Trophoblast cell (in vitro differentiated cells and primary cell): ENCODE measurements at regions not wholly inside any gene's neighbourhood (a gene's known extent, or its start where the extent isn't known, plus 50 kb on each side); places are given as distances from the start of the nearest gene placed in this dataset.
"Not testable (repeated sequence)": the region's sequence is repeated elsewhere in the genome, so short reads cannot be mapped to it uniquely, and the experiment has no call there.

Experiments used
- DNase-seq, 2 donors: peaks; one replicate each; pipeline ENCODE4 v3.0.0-alpha.2; 2016
- H2AFZ ChIP-seq: 2 replicates; pipeline ENCODE4 v1.6.1; 2013; ENCODE audit warnings: low read length, moderate library complexity, mild to moderate bottlenecking; ENCODE audit not compliant: insufficient read depth, poor library complexity
- H2AK5ac ChIP-seq: 2 replicates; pipeline ENCODE4 v1.6.1; 2013; ENCODE audit warnings: mild to moderate bottlenecking, low read length
- H2BK120ac ChIP-seq: 2 replicates; pipeline ENCODE4 v1.6.1; 2013; ENCODE audit warnings: low read length, mild to moderate bottlenecking, moderate library complexity; ENCODE audit not compliant: insufficient read depth, poor library complexity
- H2BK12ac ChIP-seq: 2 replicates; pipeline ENCODE4 v1.6.1; 2013; ENCODE audit warnings: mild to moderate bottlenecking, low read length, moderate library complexity
- H2BK5ac ChIP-seq: 2 replicates; pipeline ENCODE4 v1.6.1; 2013; ENCODE audit warnings: low read length, low read depth, moderate library complexity, mild to moderate bottlenecking; ENCODE audit not compliant: poor library complexity
- H3K14ac ChIP-seq: 2 replicates; pipeline ENCODE4 v1.6.1; 2013; ENCODE audit warnings: mild to moderate bottlenecking, low read length
- H3K18ac ChIP-seq: 2 replicates; pipeline ENCODE4 v1.6.1; 2013; ENCODE audit warnings: mild to moderate bottlenecking, low read length
- H3K23ac ChIP-seq: 2 replicates; pipeline ENCODE4 v1.6.1; 2013; ENCODE audit warnings: low read length
- H3K27ac ChIP-seq: 2 replicates; pipeline ENCODE4 v1.5.1; 2013; ENCODE audit warnings: low read depth, mild to moderate bottlenecking, inconsistent platforms, low read length, moderate library complexity
- H3K27me3 ChIP-seq: 2 replicates; pipeline ENCODE4 v1.6.1; 2013; ENCODE audit warnings: inconsistent platforms, mild to moderate bottlenecking, low read length, moderate library complexity; ENCODE audit not compliant: insufficient read depth
- H3K36me3 ChIP-seq, 2 experiments: 1 replicate in 1 of 2; 2 replicates in 1 of 2; pipeline ENCODE4 v1.6.1; 2013; ENCODE audit warnings: low read length in 2 of 2, mild to moderate bottlenecking in 2 of 2, moderate library complexity in 1 of 2; ENCODE audit not compliant: insufficient read depth in 2 of 2, control insufficient read depth in 1 of 2
- H3K4ac ChIP-seq: 2 replicates; pipeline ENCODE4 v1.6.1; 2013; ENCODE audit warnings: low read depth, mild to moderate bottlenecking, low read length, moderate library complexity
- H3K4me1 ChIP-seq, 2 experiments: 1 replicate in 1 of 2; 2 replicates in 1 of 2; pipeline ENCODE4 v1.6.1; 2013; ENCODE audit warnings: low read length in 2 of 2, mild to moderate bottlenecking in 2 of 2, moderate library complexity in 1 of 2; ENCODE audit not compliant: insufficient read depth in 2 of 2, control insufficient read depth in 1 of 2
- H3K4me2 ChIP-seq: 2 replicates; pipeline ENCODE4 v1.6.1; 2013; ENCODE audit warnings: inconsistent platforms, mild to moderate bottlenecking, low read length, moderate library complexity
- H3K4me3 ChIP-seq: 2 replicates; pipeline ENCODE4 v1.5.1; 2013; ENCODE audit warnings: mild to moderate bottlenecking, low read depth, low read length, inconsistent platforms
- H3K79me1 ChIP-seq: one replicate; pipeline ENCODE4 v1.6.1; 2013; ENCODE audit warnings: low read length
- H3K79me2 ChIP-seq: 2 replicates; pipeline ENCODE4 v1.6.1; 2013; ENCODE audit warnings: low read length, mild to moderate bottlenecking; ENCODE audit not compliant: control insufficient read depth, insufficient read depth, poor library complexity
- H3K9ac ChIP-seq: 2 replicates; pipeline ENCODE4 v1.6.1; 2013; ENCODE audit warnings: mild to moderate bottlenecking, low read length
- H3K9me3 ChIP-seq: 2 replicates; pipeline ENCODE4 v1.6.1; 2013; ENCODE audit warnings: low read depth, mild to moderate bottlenecking, control low read depth, inconsistent platforms, low read length; ENCODE audit not compliant: insufficient read depth
- H4K12ac ChIP-seq: 2 replicates; pipeline ENCODE4 v1.6.1; 2013; ENCODE audit warnings: low read depth, mild to moderate bottlenecking, low read length, moderate library complexity
- H4K8ac ChIP-seq: 2 replicates; pipeline ENCODE4 v1.6.1; 2013; ENCODE audit warnings: low read depth, mild to moderate bottlenecking, low read length, moderate library complexity
- H4K91ac ChIP-seq: one replicate; pipeline ENCODE4 v1.6.1; 2013; ENCODE audit warnings: low read depth, mild to moderate bottlenecking, low read length, moderate library complexity
- WGBS: extraction: QIAGEN DNeasy Blood & Tissue Kit; methylation state at CpG from one replicate; pipeline ENCODE4 v1.1.7; 2013; ENCODE audit warnings: missing lambda C conversion rate; ENCODE audit not compliant: insufficient read length, insufficient coverage; ENCODE audit errors: extremely low coverage; 5-methylcytosine and 5-hydroxymethylcytosine counted together

GRCh38 chr6:144665932-144666450 is 380.9 kb downstream of the UTRN start:
- H3K4me1 ChIP-seq = peaks cover 0 to 5% of the 10 kb centered on the region in 2 experiments
- H3K23ac ChIP-seq = no peak overlapping the region
- no peak overlapping the region for H2AFZ ChIP-seq
- H4K91ac ChIP-seq = no peak overlapping the region
- H3K9ac ChIP-seq = peak overlapping the region; percentile 43
- DNase-seq = no peak
- H2BK120ac ChIP-seq = no peak overlapping the region
- no peaks in the 10 kb centered on the region for H3K27me3 ChIP-seq
- no peak overlapping the region for H2BK5ac ChIP-seq
- no peak overlapping the region for H3K14ac ChIP-seq
- no peak overlapping the region for H3K18ac ChIP-seq
- no peaks in the 10 kb centered on the region for H3K79me2 ChIP-seq
- no peak overlapping the region for H2AK5ac ChIP-seq
- H3K79me1 ChIP-seq = no peaks in the 10 kb centered on the region
- WGBS = no CpG with 5 or more reads among the region's 2 CpGs
- no peak overlapping the region for H2BK12ac ChIP-seq
- H3K4me3 ChIP-seq = no peak overlapping the region
- H4K12ac ChIP-seq = no peak overlapping the region
- no peaks in the 10 kb centered on the region for H3K36me3 ChIP-seq
- no peak overlapping the region for H3K4me2 ChIP-seq
- no peak overlapping the region for H3K27ac ChIP-seq
- H3K9me3 ChIP-seq = no peaks in the 10 kb centered on the region
- H3K4ac ChIP-seq = no peak overlapping the region
- no peak overlapping the region for H4K8ac ChIP-seq

GRCh38 chr6:144666781-144667180 is 381.6 kb downstream of the UTRN start:
- no CpG with 5 or more reads among the region's 6 CpGs for WGBS
- no peaks in the 10 kb centered on the region for H3K27me3 ChIP-seq
- no peak overlapping the region for H3K27ac ChIP-seq
- no peak overlapping the region for H4K91ac ChIP-seq
- H3K79me1 ChIP-seq = no peaks in the 10 kb centered on the region
- H2AK5ac ChIP-seq = no peak overlapping the region
- no peak overlapping the region for H3K4ac ChIP-seq
- no peak overlapping the region for H4K12ac ChIP-seq
- no peak overlapping the region for H2AFZ ChIP-seq
- peaks cover 0 to 5% of the 10 kb centered on the region in 2 experiments for H3K4me1 ChIP-seq
- no peaks in the 10 kb centered on the region for H3K79me2 ChIP-seq
- H3K9me3 ChIP-seq = no peaks in the 10 kb centered on the region
- no peak overlapping the region for H2BK120ac ChIP-seq
- H3K14ac ChIP-seq = no peak overlapping the region
- H3K18ac ChIP-seq = no peak overlapping the region
- no peak overlapping the region for H4K8ac ChIP-seq
- no peak overlapping the region for H2BK12ac ChIP-seq
- no peak overlapping the region for H2BK5ac ChIP-seq
- no peak overlapping the region for H3K4me3 ChIP-seq
- no peaks in the 10 kb centered on the region for H3K36me3 ChIP-seq
- no peak for DNase-seq
- H3K4me2 ChIP-seq = no peak overlapping the region
- H3K23ac ChIP-seq = no peak overlapping the region
- no peak overlapping the region for H3K9ac ChIP-seq

- Histone ChIP-seq H2AFZ (no peak overlapping the region), H4K12ac (no peak overlapping the region), H3K4me3 (no peak overlapping the region), H3K27me3 (no peaks in the 10 kb centered on the region), H2AK5ac (no peak overlapping the region), H2BK120ac (no peak overlapping the region), H3K27ac (no peak overlapping the region), H3K4me2 (no peak overlapping the region), H2BK12ac (no peak overlapping the region), H3K9ac (no peak overlapping the region), H3K36me3 (no peaks in the 10 kb centered on the region), H3K23ac (no peak overlapping the region), H3K14ac (no peak overlapping the region), H3K4ac (no peak overlapping the region), H2BK5ac (no peak overlapping the region), H3K9me3 (no peaks in the 10 kb centered on the region), H3K4me1 (peaks cover 0 to 4% of the 10 kb centered on the region in 2 experiments), H3K18ac (no peak overlapping the region), H3K79me1 (no peaks in the 10 kb centered on the region), H4K91ac (no peak overlapping the region), H4K8ac (no peak overlapping the region), H3K79me2 (no peaks in the 10 kb centered on the region)
- no peak for DNase-seq
- WGBS = no CpG with 5 or more reads among the region's 4 CpGs
These were observed 382.7 kb downstream of the UTRN start for GRCh38 chr6:144667532-144668503.

GRCh38 chr6:144670259-144670658 is 385.1 kb downstream of the UTRN start:
- not testable (repeated sequence) for H3K27ac ChIP-seq, H3K36me3 ChIP-seq, H3K4ac ChIP-seq, H2BK5ac ChIP-seq, H3K18ac ChIP-seq, H3K4me3 ChIP-seq, H3K27me3 ChIP-seq, H3K9me3 ChIP-seq, DNase-seq, H3K79me1 ChIP-seq, H3K4me1 ChIP-seq, H4K12ac ChIP-seq, H2AFZ ChIP-seq, H4K8ac ChIP-seq, H3K79me2 ChIP-seq, H3K9ac ChIP-seq, H2AK5ac ChIP-seq, H2BK120ac ChIP-seq, H3K23ac ChIP-seq, H3K4me2 ChIP-seq, H2BK12ac ChIP-seq, H3K14ac ChIP-seq, H4K91ac ChIP-seq
- no CpG with 5 or more reads among the region's 1 CpG for WGBS
